ENCODE measurements at regions not wholly inside any gene's neighbourhood (a gene's known extent, or its start where the extent isn't known, plus 50 kb on each side); places are given as distances from the start of the nearest gene placed in this dataset.

DNA sequence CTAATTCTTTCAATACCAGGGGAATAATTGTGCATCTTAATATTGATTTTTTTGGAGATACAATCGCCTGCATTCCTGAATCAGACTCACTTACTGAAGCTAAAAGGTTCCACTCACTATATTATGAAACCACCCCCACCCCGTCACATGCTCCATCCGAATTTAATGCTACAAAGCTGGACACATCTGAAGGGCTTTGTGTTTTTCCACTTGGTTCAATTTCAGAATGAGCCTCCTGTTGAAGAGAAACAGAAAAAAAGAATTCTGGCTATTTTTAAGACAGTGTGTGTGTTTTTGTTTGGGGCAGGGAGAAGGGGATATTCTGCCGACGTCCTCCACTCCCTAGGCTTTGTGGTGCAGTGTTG, 165.5 kb upstream of the TBX20 start:
- TF ChIP-seq CTCF (IDR thresholded peaks at IDR 0.05; ENCODE audit: borderline replicate concordance, extremely low read depth, low read length, poor library complexity, severe bottlenecking) (no peak), EZH2 (IDR thresholded peaks at IDR 0.05; ENCODE audit: borderline replicate concordance, low read depth, low read length, severe bottlenecking) (no peak)

Measured in DND-41 (cell line).